ENCODE measurements at regions not wholly inside any gene's neighbourhood (a gene's known extent, or its start where the extent isn't known, plus 50 kb on each side); places are given as distances from the start of the nearest gene placed in this dataset.
A peak's percentile ranks its signal among the peaks of the same experiment; 100 is the strongest.

- no peak for FAIRE-seq
Measured at GRCh38 chr3:106611841-106612240, 743.0 kb upstream of the CBLB start.

GRCh38 chr3:106616556-106616955 is 747.7 kb upstream of the CBLB start:
- DNase-seq (ENCODE audit: insufficient read length, low spot score), result no peak
- TF ChIP-seq POLR2A (IDR thresholded peaks at IDR 0.05; ENCODE audit: low read depth, low read length), result no peak
- no peak for FAIRE-seq

More at GRCh38 chr3:106611841-106612240, 743.0 kb upstream of the CBLB start:
- no peak for TF ChIP-seq POLR2A (IDR thresholded peaks at IDR 0.05; ENCODE audit: low read depth, low read length)
- DNase-seq (ENCODE audit: insufficient read length, low spot score), result no peak

- DNase-seq (ENCODE audit: insufficient read length, low spot score), result no peak
- TF ChIP-seq POLR2A (IDR thresholded peaks at IDR 0.05; ENCODE audit: low read depth, low read length), result no peak
Measured at GRCh38 chr3:106617276-106617675, 748.5 kb upstream of the CBLB start.

GRCh38 chr3:106620646-106621045 is 751.8 kb upstream of the CBLB start:
- no peak for DNase-seq (ENCODE audit: insufficient read length, low spot score)
- FAIRE-seq, result no peak
- TF ChIP-seq POLR2A (IDR thresholded peaks at IDR 0.05; ENCODE audit: low read depth, low read length), result no peak

More at GRCh38 chr3:106617276-106617675, 748.5 kb upstream of the CBLB start:
- FAIRE-seq, result no peak

GRCh38 chr3:106624154-106624553 is 753.1 kb upstream of the CCDC54 start:
- DNase-seq (ENCODE audit: insufficient read length, low spot score) (no peak), FAIRE-seq (no peak)
- no peak for TF ChIP-seq POLR2A (IDR thresholded peaks at IDR 0.05; ENCODE audit: low read depth, low read length)

- DNase-seq (ENCODE audit: insufficient read length, low spot score), result no peak
- peak; percentile 90 for FAIRE-seq
- TF ChIP-seq POLR2A (IDR thresholded peaks at IDR 0.05; ENCODE audit: low read depth, low read length), result no peak
Measured at GRCh38 chr3:106628407-106628806, 748.8 kb upstream of the CCDC54 start.

GRCh38 chr3:106629215-106629832 is 747.9 kb upstream of the CCDC54 start:
- no peak for TF ChIP-seq POLR2A (IDR thresholded peaks at IDR 0.05; ENCODE audit: low read depth, low read length)
- FAIRE-seq, result no peak
- no peak for DNase-seq (ENCODE audit: insufficient read length, low spot score)

- no peak for DNase-seq (ENCODE audit: insufficient read length, low spot score)
- no peak for TF ChIP-seq POLR2A (IDR thresholded peaks at IDR 0.05; ENCODE audit: low read depth, low read length)
- FAIRE-seq, result no peak
Measured at GRCh38 chr3:106631373-106632108, 745.7 kb upstream of the CCDC54 start.

GRCh38 chr3:106635271-106635670 is 742.0 kb upstream of the CCDC54 start:
- DNase-seq (ENCODE audit: insufficient read length, low spot score) (no peak), FAIRE-seq (peak; percentile 86)
- TF ChIP-seq POLR2A (IDR thresholded peaks at IDR 0.05; ENCODE audit: low read depth, low read length), result no peak

- DNase-seq (ENCODE audit: insufficient read length, low spot score), result no peak
- FAIRE-seq, result no peak
- no peak for TF ChIP-seq POLR2A (IDR thresholded peaks at IDR 0.05; ENCODE audit: low read depth, low read length)
Measured at GRCh38 chr3:106635826-106636225, 741.4 kb upstream of the CCDC54 start.

- DNase-seq (ENCODE audit: insufficient read length, low spot score) (no peak), FAIRE-seq (no peak)
- no peak for TF ChIP-seq POLR2A (IDR thresholded peaks at IDR 0.05; ENCODE audit: low read depth, low read length)
Measured at GRCh38 chr3:106640353-106640752, 736.9 kb upstream of the CCDC54 start.

- DNase-seq (ENCODE audit: insufficient read length, low spot score), result no peak
- no peak for FAIRE-seq
- TF ChIP-seq POLR2A (IDR thresholded peaks at IDR 0.05; ENCODE audit: low read depth, low read length), result no peak
Measured at GRCh38 chr3:106642161-106642560, 735.1 kb upstream of the CCDC54 start.

GRCh38 chr3:106643684-106644161 is 733.5 kb upstream of the CCDC54 start:
- no peak for TF ChIP-seq POLR2A (IDR thresholded peaks at IDR 0.05; ENCODE audit: low read depth, low read length)
- no peak for FAIRE-seq
- DNase-seq (ENCODE audit: insufficient read length, low spot score), result no peak

GRCh38 chr3:106673926-106674569 is 703.2 kb upstream of the CCDC54 start:
- FAIRE-seq (no peak), DNase-seq (ENCODE audit: insufficient read length, low spot score) (no peak)
- no peak for TF ChIP-seq POLR2A (IDR thresholded peaks at IDR 0.05; ENCODE audit: low read depth, low read length)
